SJCRH30 (cell line): ENCODE measurements at regions not wholly inside any gene's neighbourhood (a gene's known extent, or its start where the extent isn't known, plus 50 kb on each side); places are given as distances from the start of the nearest gene placed in this dataset.
"Not testable (repeated sequence)": the region's sequence is repeated elsewhere in the genome, so short reads cannot be mapped to it uniquely, and the experiment has no call there.

Source experiments
- DNase-seq, 2 experiments: peaks; one replicate each; pipeline ENCODE4 v3.0.0-alpha.2; 2015 to 2020
- H3K27ac ChIP-seq: fragments of 250-450 bp; sonication (Bioruptor Pico); 2 replicates; pipeline ENCODE4 v1.5.1; 2020; ENCODE audit warnings: mild to moderate bottlenecking, moderate library complexity
- H3K27me3 ChIP-seq: fragments of 250-450 bp; sonication (Bioruptor Pico); 2 replicates; pipeline ENCODE4 v1.5.1; 2020; ENCODE audit warnings: mild to moderate bottlenecking, moderate library complexity
- H3K36me3 ChIP-seq: fragments of 250-450 bp; sonication (Bioruptor Pico); 2 replicates; pipeline ENCODE4 v1.5.1; 2020; ENCODE audit warnings: mild to moderate bottlenecking, moderate library complexity
- H3K4me1 ChIP-seq: fragments of 250-450 bp; sonication (Bioruptor Pico); 2 replicates; pipeline ENCODE4 v1.5.1; 2020; ENCODE audit warnings: mild to moderate bottlenecking, moderate library complexity
- H3K4me3 ChIP-seq: fragments of 250-450 bp; sonication (Bioruptor Pico); 2 replicates; pipeline ENCODE4 v1.5.1; 2020; ENCODE audit warnings: mild to moderate bottlenecking, moderate library complexity
- H3K9me3 ChIP-seq: fragments of 250-450 bp; sonication (Bioruptor Pico); replicated peaks from 2 replicates; pipeline ENCODE4 v1.5.1; 2020; ENCODE audit warnings: mild to moderate bottlenecking, moderate library complexity

DNA sequence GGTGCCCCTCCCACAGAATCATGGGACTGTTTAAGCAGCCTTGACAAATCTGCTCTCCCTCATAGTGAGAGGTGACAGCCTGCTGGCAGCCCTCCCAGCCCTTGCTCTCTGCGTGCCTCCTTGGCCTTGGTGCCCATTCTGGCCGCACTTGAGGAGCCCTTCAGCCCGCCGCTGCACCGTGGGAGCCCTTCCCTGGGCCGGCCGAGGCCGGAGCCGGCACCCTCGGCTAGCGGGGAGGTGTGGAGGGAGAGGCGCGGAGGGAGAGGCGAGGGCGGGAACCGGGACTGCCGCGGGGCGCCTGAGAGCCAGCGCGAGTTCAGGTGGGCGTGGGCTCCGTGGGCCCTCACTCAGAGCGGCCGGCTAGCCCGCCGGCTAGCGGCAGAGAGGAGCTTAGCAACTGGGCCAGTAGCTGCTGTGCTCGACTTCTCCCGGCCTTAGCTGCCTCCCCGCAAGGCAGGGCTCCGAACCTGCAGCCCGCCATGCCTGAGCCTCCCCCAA, 125.9 kb upstream of the MYO10 start:
- DNase-seq, result no peak

DNA sequence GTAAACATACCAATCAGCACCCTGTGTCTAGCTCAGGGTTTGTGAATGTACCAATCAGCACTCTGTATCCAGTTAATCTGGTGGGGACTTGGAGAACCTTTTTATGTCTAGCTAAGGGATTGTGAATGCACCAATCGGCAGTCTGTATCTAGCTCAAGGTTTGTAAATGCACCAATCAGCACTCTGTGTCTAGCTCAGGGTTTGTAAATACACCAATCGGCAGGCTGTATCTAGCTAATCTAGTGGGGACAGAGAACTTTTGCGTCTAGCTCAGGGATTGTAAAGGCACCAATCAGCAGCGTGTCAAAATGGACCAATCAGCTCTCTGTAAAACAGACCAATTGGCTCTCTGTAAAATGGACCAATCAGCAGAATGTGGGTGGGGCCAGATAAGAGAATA, 126.7 kb upstream of the MYO10 start:
- H3K4me1 ChIP-seq, H3K27ac ChIP-seq, H3K27me3 ChIP-seq, H3K4me3 ChIP-seq, H3K36me3 ChIP-seq, DNase-seq, H3K9me3 ChIP-seq: not testable (repeated sequence)

More for the DNA sequence above, 125.9 kb upstream of the MYO10 start:
- Histone ChIP-seq H3K9me3 (no peaks in the 10 kb centered on the region), H3K4me3 (no peak overlapping the region), H3K36me3 (no peaks in the 10 kb centered on the region), H3K27ac (no peak overlapping the region), H3K4me1 (no peaks in the 10 kb centered on the region), H3K27me3 (no peaks in the 10 kb centered on the region)

DNA sequence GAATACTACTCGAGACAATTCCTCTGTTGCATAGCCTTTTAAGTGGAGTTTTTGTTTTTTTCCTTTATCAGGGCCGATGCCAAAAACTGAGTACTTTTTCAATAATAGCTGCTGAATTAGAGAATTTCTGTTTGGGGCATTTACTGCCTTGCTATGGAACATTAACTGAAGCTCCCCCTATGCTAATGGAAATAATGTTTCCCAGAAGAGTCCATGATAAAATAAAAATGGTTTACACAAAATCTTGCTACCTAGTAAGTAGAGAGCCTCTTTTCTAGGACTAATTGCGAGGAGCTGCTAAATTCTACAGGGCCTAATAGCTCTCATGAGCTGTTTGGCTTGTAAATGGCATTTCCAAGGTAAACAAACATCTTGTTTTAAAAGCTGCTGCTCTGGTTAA, 128.2 kb upstream of the MYO10 start:
- no peaks in the 10 kb centered on the region for H3K27me3 ChIP-seq
- no peaks in the 10 kb centered on the region for H3K4me1 ChIP-seq
- no peaks in the 10 kb centered on the region for H3K9me3 ChIP-seq
- no peak for DNase-seq
- H3K36me3 ChIP-seq, result no peaks in the 10 kb centered on the region
- H3K4me3 ChIP-seq, result no peak overlapping the region
- H3K27ac ChIP-seq, result no peak overlapping the region

DNA sequence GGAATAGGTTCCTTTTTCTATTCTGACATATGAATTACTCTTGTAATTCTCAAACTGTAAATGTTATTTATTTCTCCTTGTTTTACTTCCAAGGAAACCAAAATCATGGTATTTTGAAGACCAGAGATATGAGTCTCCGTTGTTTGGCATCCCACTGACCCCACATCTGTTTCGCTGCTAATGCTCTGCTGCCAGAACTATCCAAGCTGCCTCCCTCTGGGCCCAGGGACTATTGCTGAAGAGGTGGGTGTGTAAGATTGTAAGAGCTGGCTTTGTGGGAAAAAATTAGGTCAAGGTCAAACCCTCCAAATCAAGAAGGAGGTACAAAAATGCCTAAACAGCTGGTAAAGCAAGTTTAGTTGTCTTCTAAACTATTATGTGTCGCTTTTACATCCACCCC, 129.4 kb upstream of the MYO10 start:
- Histone ChIP-seq H3K27ac (no peak overlapping the region), H3K36me3 (no peaks in the 10 kb centered on the region), H3K4me1 (no peaks in the 10 kb centered on the region), H3K4me3 (no peak overlapping the region), H3K27me3 (no peaks in the 10 kb centered on the region), H3K9me3 (no peaks in the 10 kb centered on the region)
- DNase-seq, result no peak

DNA sequence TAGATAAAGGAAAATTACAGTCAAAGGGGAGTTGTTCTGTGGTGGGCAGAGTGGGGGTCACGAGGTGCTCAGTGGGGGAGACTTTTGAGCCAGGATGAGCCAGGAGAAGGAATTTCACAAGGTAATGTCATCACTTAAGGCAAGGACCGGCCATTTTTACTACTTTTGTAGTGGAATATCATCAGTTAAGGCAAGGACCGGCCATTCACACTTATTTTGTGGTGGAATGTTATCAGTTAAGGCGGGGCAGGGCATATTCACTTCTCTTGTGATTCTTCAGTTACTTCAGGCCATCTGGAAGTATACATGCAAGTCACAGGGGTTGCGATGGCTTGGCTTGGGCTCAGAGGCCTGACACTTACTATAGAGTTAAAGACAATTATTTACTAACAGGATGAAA, 129.9 kb upstream of the MYO10 start:
- not testable (repeated sequence) for H3K4me1 ChIP-seq, H3K4me3 ChIP-seq

DNA sequence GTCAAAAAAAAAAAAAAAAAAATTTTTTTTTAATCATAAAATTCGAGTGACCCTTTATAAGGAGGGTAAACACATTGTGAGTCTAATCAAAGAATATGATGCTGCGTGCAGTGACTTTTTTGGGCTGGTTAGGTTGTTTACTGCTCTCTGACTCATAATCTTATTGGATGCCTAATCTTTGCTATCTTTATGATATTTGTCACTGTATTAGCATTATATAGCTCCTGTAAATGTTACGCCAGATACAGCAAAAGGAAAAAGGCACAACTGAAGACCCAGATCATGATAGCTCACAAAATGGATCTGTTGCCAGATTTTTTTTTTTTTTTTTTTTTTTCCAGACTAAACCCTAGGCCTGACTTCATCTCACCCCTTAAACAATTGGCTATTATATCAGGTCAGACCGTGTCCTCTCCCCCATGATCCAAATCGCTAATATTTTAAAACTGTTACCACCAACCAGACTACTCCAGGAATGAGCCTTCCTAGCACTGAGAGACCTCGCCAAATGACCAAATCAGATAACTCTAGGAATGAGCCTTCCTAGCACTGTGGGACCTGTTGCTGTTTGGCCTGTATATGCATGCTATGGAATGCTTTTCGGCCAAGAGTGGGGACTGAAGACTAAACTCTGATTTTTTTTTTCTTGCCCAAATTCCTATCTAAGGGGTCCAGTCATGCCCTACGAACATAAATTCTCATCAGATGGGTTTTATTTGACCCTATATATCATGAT, 131.7 kb upstream of the MYO10 start:
- H3K4me3 ChIP-seq, result no peak overlapping the region
- no peak overlapping the region for H3K27ac ChIP-seq
- H3K27me3 ChIP-seq, result no peaks in the 10 kb centered on the region
- H3K4me1 ChIP-seq, result no peaks in the 10 kb centered on the region
- no peaks in the 10 kb centered on the region for H3K9me3 ChIP-seq
- no peaks in the 10 kb centered on the region for H3K36me3 ChIP-seq
- DNase-seq, result no peak

More for the DNA sequence above, 129.9 kb upstream of the MYO10 start:
- DNase-seq, H3K27me3 ChIP-seq, H3K36me3 ChIP-seq, H3K9me3 ChIP-seq, H3K27ac ChIP-seq: not testable (repeated sequence)

DNA sequence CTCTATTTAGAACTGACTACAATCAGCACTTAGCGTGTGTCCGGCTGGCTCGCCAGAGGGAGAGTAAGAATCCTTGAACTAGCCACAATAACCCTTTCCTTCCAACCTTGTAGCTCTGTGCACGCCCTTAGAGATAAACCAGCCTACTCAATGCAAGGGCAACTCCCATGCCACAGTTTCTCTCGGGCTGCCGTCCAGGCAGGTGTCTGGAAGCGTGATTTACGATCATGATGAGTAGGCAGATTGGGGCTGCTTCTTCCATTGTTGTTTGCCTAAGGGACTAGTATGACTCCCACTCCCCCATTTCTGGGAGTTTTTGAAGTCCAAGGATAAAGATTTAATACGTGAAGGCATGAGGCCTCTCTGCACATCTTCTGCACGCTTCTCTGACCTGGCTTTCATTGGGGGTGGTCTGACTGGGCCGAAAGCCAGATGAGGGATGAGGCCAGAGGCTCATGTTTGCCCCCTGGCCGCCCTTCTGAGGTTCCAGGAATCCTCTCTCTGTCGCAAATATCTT, 134.0 kb upstream of the MYO10 start:
- Histone ChIP-seq H3K36me3 (no peaks in the 10 kb centered on the region), H3K4me3 (no peak overlapping the region), H3K9me3 (no peaks in the 10 kb centered on the region), H3K27ac (no peak overlapping the region), H3K27me3 (no peaks in the 10 kb centered on the region), H3K4me1 (no peaks in the 10 kb centered on the region)
- peak in 1 of 2 experiments; percentile 2 for DNase-seq

DNA sequence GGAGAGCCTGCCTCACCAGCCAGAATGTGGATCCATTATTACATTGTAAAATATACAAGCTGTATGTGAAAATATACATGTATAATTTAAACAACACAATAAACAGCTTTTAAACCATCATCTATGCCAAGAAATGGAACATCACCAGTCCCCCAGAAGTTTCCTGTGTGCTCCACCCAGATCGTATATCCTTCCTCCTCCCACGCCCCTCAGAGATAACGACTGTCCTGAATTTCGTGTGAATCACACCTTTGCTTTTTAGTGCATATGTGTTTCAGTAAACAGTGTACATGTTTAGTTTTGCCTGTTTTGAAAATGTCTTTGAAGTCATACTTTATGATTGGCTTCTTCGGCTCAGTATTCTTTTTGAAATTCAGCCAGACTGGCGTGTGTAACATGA, 134.6 kb upstream of the MYO10 start:
- DNase-seq, result no peak

DNA sequence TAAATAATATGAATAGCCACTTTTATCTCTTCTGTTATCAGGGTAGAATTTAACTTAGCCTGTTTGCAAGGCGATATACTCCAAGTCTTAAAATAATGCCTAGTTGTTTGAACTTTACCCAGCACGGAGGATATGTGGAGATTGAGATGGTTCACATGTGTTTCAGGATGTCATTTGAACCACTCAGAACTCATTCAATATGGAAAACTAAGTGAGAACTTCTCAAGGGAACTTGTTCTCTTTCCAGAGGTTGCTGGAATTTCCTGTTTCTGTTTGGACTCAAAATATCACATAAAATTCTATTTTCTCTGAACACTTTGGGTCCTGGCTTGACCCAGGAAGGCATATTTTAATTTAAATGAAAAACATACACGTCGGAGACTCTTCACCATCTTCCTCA, 139.1 kb upstream of the MYO10 start:
- no peaks in the 10 kb centered on the region for H3K27me3 ChIP-seq
- no peak overlapping the region for H3K4me3 ChIP-seq
- H3K9me3 ChIP-seq, result no peaks in the 10 kb centered on the region
- H3K27ac ChIP-seq, result no peak overlapping the region
- no peaks in the 10 kb centered on the region for H3K36me3 ChIP-seq
- no peak for DNase-seq
- no peaks in the 10 kb centered on the region for H3K4me1 ChIP-seq

More for the DNA sequence above, 134.6 kb upstream of the MYO10 start:
- H3K4me1 ChIP-seq, result no peaks in the 10 kb centered on the region
- no peaks in the 10 kb centered on the region for H3K27me3 ChIP-seq
- H3K4me3 ChIP-seq, result no peak overlapping the region
- no peaks in the 10 kb centered on the region for H3K9me3 ChIP-seq
- H3K27ac ChIP-seq, result no peak overlapping the region
- H3K36me3 ChIP-seq, result no peaks in the 10 kb centered on the region

DNA sequence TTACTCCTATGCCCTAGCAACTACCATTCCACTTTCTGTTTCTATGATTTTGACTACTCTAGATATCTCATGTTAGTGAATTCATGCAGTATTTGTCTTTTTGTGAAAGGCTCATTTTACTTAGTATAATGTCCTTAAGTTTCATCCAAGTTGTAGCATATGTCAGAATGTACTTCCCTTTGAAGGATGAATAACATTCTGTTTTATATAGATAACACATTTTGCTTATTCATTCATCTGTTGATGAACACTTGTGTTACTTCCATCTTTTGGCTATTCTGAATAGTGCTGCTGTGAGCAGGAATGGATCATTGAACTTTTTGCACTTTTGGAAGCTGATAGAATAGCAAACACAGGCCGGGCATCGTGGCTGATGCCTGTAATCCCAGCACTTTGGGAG, 140.2 kb upstream of the MYO10 start:
- Histone ChIP-seq H3K4me1 (no peaks in the 10 kb centered on the region), H3K27me3 (no peaks in the 10 kb centered on the region), H3K36me3 (no peaks in the 10 kb centered on the region), H3K4me3 (no peak overlapping the region), H3K27ac (no peak overlapping the region), H3K9me3 (no peaks in the 10 kb centered on the region)
- no peak for DNase-seq

DNA sequence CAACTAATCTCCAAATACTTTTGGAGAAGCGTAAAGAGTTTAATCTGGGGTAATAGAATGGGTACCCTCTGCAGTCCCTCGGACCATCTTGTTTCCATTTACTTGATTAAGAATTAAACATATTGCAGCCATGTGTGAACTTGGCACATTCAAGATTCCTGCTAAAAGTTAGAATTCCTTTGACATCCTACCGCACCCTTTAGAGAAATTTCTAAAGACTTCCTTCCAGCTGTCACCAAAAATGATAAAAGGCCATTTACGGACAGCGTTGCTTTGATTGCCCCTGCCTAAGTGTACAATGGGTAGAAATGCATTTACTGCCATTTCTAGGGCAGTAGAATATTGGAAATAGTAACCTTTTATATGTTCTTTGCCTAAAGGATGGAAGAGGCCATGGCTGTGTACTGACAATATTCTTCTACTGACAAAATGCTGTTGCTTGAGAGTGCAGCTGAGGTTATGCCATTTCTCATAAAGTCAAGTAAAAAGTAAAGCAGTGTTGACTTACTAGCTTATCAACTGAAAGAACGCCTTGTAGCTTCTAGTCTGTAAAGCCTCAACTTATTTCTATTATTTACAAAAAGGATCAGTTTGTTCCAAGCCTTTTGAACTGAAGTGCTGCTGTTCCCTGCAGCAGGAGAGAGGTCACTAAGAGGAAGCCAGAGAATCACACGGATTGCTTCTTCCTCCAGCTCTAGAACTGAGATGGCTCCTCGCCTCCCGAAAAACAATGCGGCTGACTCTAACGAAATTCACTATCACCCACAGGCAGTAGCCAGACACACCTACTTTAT, 139.8 kb upstream of the BASP1 start:
- Histone ChIP-seq H3K27ac (no peak overlapping the region), H3K4me1 (no peaks in the 10 kb centered on the region), H3K9me3 (no peaks in the 10 kb centered on the region), H3K36me3 (no peaks in the 10 kb centered on the region), H3K4me3 (no peak overlapping the region), H3K27me3 (no peaks in the 10 kb centered on the region)
- DNase-seq, result no peak

DNA sequence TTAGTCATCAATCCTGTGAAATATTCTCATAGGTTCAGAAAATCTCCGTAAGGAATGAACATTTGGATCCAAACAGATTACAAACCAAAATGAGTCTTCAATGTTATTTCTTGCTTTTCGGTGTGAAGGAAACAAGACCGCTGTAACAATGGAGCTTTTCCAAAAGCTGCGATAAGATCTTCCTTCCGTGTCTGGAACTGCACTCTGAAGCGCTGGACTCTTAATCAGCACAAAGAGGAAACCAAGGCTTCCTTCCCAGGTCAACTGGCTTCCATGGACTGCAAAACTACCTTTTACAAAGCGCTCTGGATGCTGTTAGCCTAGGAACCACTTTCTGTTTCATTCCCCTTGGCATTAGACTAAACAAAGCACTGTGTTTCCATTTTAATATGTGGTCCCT, 137.9 kb upstream of the BASP1 start:
- H3K9me3 ChIP-seq, result no peaks in the 10 kb centered on the region
- H3K27me3 ChIP-seq, result no peaks in the 10 kb centered on the region
- no peaks in the 10 kb centered on the region for H3K4me1 ChIP-seq
- no peak for DNase-seq
- no peak overlapping the region for H3K4me3 ChIP-seq
- H3K27ac ChIP-seq, result no peak overlapping the region
- H3K36me3 ChIP-seq, result no peaks in the 10 kb centered on the region

DNA sequence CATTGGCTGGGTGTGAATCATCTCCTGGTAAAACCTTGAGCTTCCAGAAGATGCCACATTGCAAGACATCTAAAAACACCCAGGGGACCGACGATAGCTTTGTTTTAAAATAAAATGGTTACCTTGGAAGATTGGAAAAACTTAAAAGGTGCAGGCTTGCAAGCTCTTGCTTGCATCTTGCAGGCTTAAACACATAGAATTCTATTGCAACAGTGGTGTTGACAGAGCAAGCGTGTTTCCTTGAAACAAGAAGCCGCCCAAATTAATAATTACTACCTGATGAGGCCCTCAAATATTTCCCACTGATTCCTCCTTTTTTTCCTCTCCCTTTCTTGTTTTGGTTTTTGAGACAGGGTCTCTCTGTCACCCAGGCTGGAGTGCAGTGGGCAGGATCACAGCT, 137.1 kb upstream of the BASP1 start:
- Histone ChIP-seq H3K9me3 (no peaks in the 10 kb centered on the region), H3K27me3 (no peaks in the 10 kb centered on the region), H3K4me3 (no peak overlapping the region), H3K27ac (no peak overlapping the region), H3K36me3 (no peaks in the 10 kb centered on the region), H3K4me1 (no peaks in the 10 kb centered on the region)
- no peak for DNase-seq

DNA sequence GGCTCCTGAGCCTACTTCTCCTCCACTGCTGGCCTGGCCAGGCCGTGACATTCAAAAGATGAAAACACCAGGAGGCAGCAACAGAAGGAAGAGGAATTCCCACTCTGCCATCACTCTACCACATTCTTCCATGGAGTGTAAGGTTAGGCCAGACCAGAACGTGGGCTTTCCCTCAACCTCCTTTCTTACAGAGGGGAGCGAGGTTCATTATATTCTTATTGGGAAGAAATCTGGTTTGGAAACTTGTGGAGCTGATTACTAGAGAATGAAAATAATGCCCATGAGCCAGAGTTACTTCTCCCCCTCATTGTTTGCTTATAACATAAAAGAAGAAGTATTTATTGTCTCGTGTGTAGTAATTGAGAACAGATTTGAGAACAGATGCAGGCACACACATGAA, 136.3 kb upstream of the BASP1 start:
- H3K27ac ChIP-seq, result no peak overlapping the region
- H3K4me1 ChIP-seq, result no peaks in the 10 kb centered on the region
- no peak overlapping the region for H3K4me3 ChIP-seq
- no peaks in the 10 kb centered on the region for H3K9me3 ChIP-seq
- no peak for DNase-seq
- H3K36me3 ChIP-seq, result no peaks in the 10 kb centered on the region
- H3K27me3 ChIP-seq, result no peaks in the 10 kb centered on the region

DNA sequence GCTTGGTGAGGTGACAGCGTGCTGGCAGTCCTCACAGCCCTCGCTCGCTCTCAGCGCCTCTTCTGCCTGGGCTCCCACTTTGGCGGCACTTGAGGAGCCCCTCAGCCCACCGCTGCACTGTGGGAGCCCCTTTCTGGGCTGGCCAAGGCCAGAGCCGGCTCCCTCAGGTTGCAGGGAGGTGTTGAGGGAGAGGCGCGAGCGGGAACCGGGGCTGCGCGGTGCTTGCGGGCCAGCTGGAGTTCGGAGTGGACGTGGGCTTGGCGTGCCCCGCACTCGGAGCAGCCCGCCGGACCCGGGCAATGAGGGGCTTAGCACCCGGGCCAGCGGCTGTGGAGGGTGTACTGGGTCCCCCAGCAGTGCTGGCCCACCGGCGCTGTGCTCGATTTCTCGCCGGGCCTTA, 134.2 kb upstream of the BASP1 start:
- not testable (repeated sequence) for H3K4me1 ChIP-seq, H3K9me3 ChIP-seq, H3K36me3 ChIP-seq, DNase-seq, H3K27me3 ChIP-seq, H3K4me3 ChIP-seq, H3K27ac ChIP-seq
